ENCODE measurements at regions not wholly inside any gene's neighbourhood (a gene's known extent, or its start where the extent isn't known, plus 50 kb on each side); places are given as distances from the start of the nearest gene placed in this dataset.

DNA sequence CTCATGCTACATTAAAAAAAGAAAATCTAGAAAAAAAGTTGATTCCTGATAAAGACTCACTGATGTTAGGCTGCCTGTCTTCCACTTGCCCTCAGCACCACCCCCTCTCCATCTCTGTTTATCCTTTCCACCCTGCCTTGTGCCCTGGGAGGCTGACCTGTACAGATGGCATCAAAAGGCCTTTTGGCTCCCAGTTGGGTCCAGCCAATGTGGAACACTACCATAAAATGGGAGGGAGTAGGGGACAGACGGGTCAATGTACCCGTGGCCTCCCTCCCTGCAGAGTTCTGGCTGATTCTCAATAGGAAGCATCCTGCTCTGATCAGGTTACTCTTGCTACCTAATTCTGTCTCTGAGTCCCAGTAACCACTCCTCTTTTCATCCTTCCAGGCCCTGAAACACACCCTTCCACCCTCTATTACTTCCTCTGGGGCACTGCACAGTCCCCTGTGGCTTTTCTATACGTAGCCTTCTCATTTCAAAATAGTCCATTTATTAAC is 300.0 kb downstream of the HHIPL2 start:
- no peak for TF ChIP-seq EZH2phosphoT487 (IDR thresholded peaks at IDR 0.05; ENCODE audit: borderline replicate concordance, low read length)
- TF ChIP-seq, protein P1, sequence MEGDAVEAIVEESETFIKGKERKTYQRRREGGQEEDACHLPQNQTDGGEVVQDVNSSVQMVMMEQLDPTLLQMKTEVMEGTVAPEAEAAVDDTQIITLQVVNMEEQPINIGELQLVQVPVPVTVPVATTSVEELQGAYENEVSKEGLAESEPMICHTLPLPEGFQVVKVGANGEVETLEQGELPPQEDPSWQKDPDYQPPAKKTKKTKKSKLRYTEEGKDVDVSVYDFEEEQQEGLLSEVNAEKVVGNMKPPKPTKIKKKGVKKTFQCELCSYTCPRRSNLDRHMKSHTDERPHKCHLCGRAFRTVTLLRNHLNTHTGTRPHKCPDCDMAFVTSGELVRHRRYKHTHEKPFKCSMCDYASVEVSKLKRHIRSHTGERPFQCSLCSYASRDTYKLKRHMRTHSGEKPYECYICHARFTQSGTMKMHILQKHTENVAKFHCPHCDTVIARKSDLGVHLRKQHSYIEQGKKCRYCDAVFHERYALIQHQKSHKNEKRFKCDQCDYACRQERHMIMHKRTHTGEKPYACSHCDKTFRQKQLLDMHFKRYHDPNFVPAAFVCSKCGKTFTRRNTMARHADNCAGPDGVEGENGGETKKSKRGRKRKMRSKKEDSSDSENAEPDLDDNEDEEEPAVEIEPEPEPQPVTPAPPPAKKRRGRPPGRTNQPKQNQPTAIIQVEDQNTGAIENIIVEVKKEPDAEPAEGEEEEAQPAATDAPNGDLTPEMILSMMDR (IDR thresholded peaks at IDR 0.05; ENCODE audit: low read depth, low read length, poor library complexity, severe bottlenecking) = no peak
- Histone ChIP-seq H3K9me3 (ENCODE audit: control insufficient read depth, insufficient read depth, low read length) (no peaks in the 10 kb centered on the region), H3K79me2 (ENCODE audit: control insufficient read depth, low read length) (no peaks in the 10 kb centered on the region), H3K4me1 (ENCODE audit: control insufficient read depth, low read length) (no peaks in the 10 kb centered on the region), H3K27ac (ENCODE audit: low read depth, low read length) (no peak overlapping the region), H3K36me3 (ENCODE audit: control insufficient read depth, low read length) (no peaks in the 10 kb centered on the region), H3K9me2 (replicated peaks; ENCODE audit: control insufficient read depth, low read length) (no peaks in the 10 kb centered on the region), H3K27me3 (ENCODE audit: control insufficient read depth, low read length) (no peaks in the 10 kb centered on the region; the same call in 1 of the 2 replicates), H3K4me2 (ENCODE audit: low read length) (no peak overlapping the region), H4K20me1 (ENCODE audit: control insufficient read depth, insufficient read depth, low read depth, low read length) (no peaks in the 10 kb centered on the region), H3F3A (ENCODE audit: control insufficient read depth, insufficient read depth) (no peaks in the 10 kb centered on the region), H3K4me3 (ENCODE audit: low read length) (no peak overlapping the region)

DNA sequence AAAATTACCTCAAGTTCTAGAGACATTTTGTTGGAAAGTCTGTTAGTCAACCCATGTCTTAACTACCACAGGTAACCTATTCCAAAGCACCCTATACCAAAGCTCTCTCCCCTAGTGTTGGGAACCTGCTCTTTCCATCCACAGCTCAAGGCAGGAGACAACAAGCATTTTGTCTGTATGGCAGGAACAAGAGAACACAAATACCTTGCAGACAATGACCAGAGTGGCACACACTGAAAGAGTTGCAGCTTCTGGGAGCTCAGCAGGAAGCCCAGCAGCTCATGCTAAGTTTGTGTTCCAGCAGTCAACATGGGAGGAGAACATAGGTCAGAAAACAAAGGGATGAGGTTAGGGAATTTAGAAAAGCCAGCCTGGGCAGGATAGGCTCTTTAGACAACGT is 300.8 kb downstream of the HHIPL2 start:
- no peaks in the 10 kb centered on the region for H3K36me3 ChIP-seq (ENCODE audit: control insufficient read depth, low read length)
- no peaks in the 10 kb centered on the region for H3K9me3 ChIP-seq (ENCODE audit: control insufficient read depth, insufficient read depth, low read length)
- H3K4me2 ChIP-seq (ENCODE audit: low read length) = no peak overlapping the region
- no peaks in the 10 kb centered on the region for H3F3A ChIP-seq (ENCODE audit: control insufficient read depth, insufficient read depth)
- H3K4me1 ChIP-seq (ENCODE audit: control insufficient read depth, low read length) = no peaks in the 10 kb centered on the region
- H4K20me1 ChIP-seq (ENCODE audit: control insufficient read depth, insufficient read depth, low read depth, low read length) = no peaks in the 10 kb centered on the region
- H3K27me3 ChIP-seq (ENCODE audit: control insufficient read depth, low read length) = no peaks in the 10 kb centered on the region; the same call in 1 of the 2 replicates
- no peaks in the 10 kb centered on the region for H3K9me2 ChIP-seq (replicated peaks; ENCODE audit: control insufficient read depth, low read length)
- H3K27ac ChIP-seq (ENCODE audit: low read depth, low read length) = no peak overlapping the region
- TF ChIP-seq, protein P1 (IDR thresholded peaks at IDR 0.05; ENCODE audit: low read depth, low read length, poor library complexity, severe bottlenecking) = no peak
- TF ChIP-seq EZH2phosphoT487 (IDR thresholded peaks at IDR 0.05; ENCODE audit: borderline replicate concordance, low read length) = no peak
- no peaks in the 10 kb centered on the region for H3K79me2 ChIP-seq (ENCODE audit: control insufficient read depth, low read length)
- H3K4me3 ChIP-seq (ENCODE audit: low read length) = no peak overlapping the region

DNA sequence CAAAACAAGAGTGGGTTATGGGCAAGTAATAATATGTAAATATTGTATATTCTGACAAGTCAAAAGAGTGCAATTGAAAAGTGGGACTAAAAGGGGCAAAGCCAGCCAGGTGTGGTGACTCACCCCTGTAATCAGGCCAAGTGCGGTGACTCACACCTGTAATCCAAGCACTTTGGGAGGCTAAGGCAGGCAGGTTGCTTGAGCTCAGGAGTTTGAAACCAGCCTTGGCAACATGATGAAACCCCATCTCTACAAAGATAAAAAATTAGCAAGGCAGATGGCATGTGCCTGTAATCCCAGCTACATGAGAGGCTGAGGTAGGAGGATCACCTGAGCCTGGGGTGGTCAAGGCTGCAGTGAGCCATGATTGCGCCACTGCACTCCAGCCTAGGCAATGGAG is 304.0 kb downstream of the HHIPL2 start:
- no peaks in the 10 kb centered on the region; the same call in 1 of the 2 replicates for H3K27me3 ChIP-seq (ENCODE audit: control insufficient read depth, low read length)
- no peaks in the 10 kb centered on the region for H3K36me3 ChIP-seq (ENCODE audit: control insufficient read depth, low read length)
- H3K9me2 ChIP-seq (replicated peaks; ENCODE audit: control insufficient read depth, low read length) = no peaks in the 10 kb centered on the region; the same call in 1 of the 2 replicates
- H3K9me3 ChIP-seq (ENCODE audit: control insufficient read depth, insufficient read depth, low read length) = no peaks in the 10 kb centered on the region
- no peaks in the 10 kb centered on the region for H4K20me1 ChIP-seq (ENCODE audit: control insufficient read depth, insufficient read depth, low read depth, low read length)
- no peaks in the 10 kb centered on the region for H3F3A ChIP-seq (ENCODE audit: control insufficient read depth, insufficient read depth)
- no peak overlapping the region for H3K27ac ChIP-seq (ENCODE audit: low read depth, low read length)
- no peaks in the 10 kb centered on the region for H3K79me2 ChIP-seq (ENCODE audit: control insufficient read depth, low read length)
- no peaks in the 10 kb centered on the region for H3K4me1 ChIP-seq (ENCODE audit: control insufficient read depth, low read length)
- TF ChIP-seq, protein P1 (IDR thresholded peaks at IDR 0.05; ENCODE audit: low read depth, low read length, poor library complexity, severe bottlenecking) = no peak
- no peak for TF ChIP-seq EZH2phosphoT487 (IDR thresholded peaks at IDR 0.05; ENCODE audit: borderline replicate concordance, low read length)
- H3K4me3 ChIP-seq (ENCODE audit: low read length) = no peak overlapping the region
- no peak overlapping the region for H3K4me2 ChIP-seq (ENCODE audit: low read length)
